ENCODE measurements at regions not wholly inside any gene's neighbourhood (a gene's known extent, or its start where the extent isn't known, plus 50 kb on each side); places are given as distances from the start of the nearest gene placed in this dataset.
"Not testable (repeated sequence)": the region's sequence is repeated elsewhere in the genome, so short reads cannot be mapped to it uniquely, and the experiment has no call there.

GRCh38 chr10:21141946-21142492 lies 244.9 kb upstream of the NEBL start:
- DNase-seq (ENCODE audit: low spot score) = no peak

GRCh38 chr10:21138769-21139340 lies 241.7 kb upstream of the NEBL start:
- no peak for DNase-seq (ENCODE audit: low spot score)

- DNase-seq (ENCODE audit: low spot score) = peak; percentile 68
Measured at GRCh38 chr10:21135023-21135931, 238.2 kb upstream of the NEBL start.

- no peak for DNase-seq (ENCODE audit: low spot score)
Measured at GRCh38 chr10:21134645-21135022, 237.5 kb upstream of the NEBL start.

- no peak for DNase-seq (ENCODE audit: low spot score)
Measured at GRCh38 chr10:21130683-21131442, 233.8 kb upstream of the NEBL start.

GRCh38 chr10:21130108-21130507 lies 233.0 kb upstream of the NEBL start:
- DNase-seq (ENCODE audit: low spot score) = no peak

GRCh38 chr10:21125471-21126228 lies 228.5 kb upstream of the NEBL start:
- DNase-seq (ENCODE audit: low spot score) = no peak

DNA sequence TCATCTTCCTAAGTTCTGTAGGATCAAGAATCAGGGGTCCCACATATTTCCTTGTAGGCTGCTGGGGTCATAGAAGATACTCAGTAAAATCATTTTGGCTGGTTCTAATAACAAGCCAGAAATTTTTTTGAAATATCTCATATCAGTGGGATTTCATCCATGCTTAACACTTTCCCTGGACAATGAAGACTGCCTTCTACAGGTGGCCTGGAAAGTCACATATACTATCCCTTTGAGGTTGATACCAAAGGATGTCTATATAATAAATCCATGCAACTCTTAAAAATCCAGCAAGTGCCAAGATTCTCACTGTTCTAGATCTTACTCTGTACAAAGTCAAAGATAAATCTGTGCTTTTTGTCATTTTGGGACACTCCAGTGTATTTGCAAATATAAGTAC lies 225.8 kb upstream of the NEBL start:
- DNase-seq (ENCODE audit: low spot score) = no peak

DNA sequence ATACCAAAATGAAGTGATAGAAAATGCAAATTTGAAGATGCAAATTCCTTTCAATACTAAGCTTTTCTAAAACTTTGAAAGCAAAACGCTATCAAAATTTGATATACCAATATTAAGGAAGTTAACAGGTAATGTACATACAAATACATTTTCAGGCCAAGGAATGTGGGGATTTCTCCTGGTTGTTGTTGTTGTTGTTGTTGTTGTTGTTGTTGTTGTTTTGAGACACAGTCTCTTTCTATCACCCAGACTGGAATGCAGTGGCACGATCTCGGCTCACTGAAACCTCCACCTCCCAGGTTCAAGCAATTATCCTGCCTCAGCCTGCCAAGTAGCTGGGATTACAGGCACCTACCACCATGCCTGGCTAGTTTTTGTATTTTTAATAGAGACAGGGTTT lies 224.7 kb upstream of the NEBL start:
- DNase-seq (ENCODE audit: low spot score) = not testable (repeated sequence)

- DNase-seq (ENCODE audit: low spot score) = no peak
Measured at GRCh38 chr10:21114683-21115082, 217.6 kb upstream of the NEBL start.

DNA sequence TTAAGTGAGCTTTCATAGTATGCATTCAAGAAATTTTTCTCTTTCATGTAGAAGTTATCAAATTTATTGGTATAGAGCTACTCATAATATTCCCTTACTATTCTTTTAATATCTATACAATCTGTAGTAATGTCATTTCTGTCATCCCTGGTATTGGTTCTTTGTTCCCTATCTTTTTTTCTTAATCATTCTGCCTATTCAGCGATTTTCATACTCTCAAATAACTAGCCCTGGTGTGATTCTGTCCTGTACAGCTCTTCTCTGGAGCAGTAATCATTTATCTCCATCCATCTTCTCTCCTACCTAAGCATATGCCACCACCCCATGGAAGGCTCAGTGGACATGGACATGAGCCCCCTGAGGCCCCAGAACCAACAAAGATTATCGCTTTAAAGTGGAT lies 213.2 kb upstream of the NEBL start:
- no peak for DNase-seq (ENCODE audit: low spot score)

- DNase-seq (ENCODE audit: low spot score) = not testable (repeated sequence)
Measured at GRCh38 chr10:21106931-21107330, 209.8 kb upstream of the NEBL start.

DNA sequence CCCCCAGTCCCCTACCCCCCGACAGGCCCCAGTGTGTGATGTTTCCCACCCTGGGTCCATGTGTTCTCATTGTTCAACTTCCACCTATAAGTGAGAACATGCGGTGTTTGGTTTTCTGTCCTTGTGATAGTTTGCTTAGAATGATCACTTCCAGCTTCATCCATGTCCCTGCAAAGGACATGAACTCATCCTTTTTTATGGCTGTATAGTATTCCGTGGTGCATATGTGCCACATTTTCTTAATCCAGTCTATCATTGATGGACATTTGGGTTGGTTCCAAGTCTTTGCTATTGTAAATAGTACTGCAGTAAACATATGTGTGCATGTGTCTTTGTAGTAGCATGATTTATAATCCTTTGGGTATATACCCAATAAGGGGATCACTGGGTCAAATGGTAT lies 208.2 kb upstream of the NEBL start:
- not testable (repeated sequence) for DNase-seq (ENCODE audit: low spot score)

- peak; percentile 35 for DNase-seq (ENCODE audit: low spot score)
Measured at GRCh38 chr10:21100871-21101514, 203.9 kb upstream of the NEBL start.

DNA sequence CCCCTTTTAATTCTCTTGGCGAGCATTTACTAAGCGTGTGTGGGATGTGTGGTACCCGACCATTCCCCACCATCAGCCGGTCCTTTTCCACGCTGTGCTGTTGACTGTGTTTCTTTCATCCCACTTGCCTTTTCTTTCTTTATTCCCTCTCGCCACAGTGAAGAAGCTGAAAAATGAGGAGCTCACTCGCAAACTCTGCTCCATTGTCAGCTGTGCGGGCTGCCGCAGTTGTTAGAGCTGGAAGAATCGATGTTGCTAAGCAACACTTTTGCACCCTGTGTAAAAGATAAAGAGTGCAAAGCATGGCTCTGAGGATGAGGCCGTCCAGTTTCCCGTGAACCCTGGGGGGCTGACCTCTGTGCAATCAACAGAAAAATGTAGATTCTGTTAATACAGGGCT lies 203.1 kb upstream of the NEBL start:
- no peak for DNase-seq (ENCODE audit: low spot score)

- no peak for DNase-seq (ENCODE audit: low spot score)
Measured at GRCh38 chr10:21099291-21100062, 202.4 kb upstream of the NEBL start.

DNA sequence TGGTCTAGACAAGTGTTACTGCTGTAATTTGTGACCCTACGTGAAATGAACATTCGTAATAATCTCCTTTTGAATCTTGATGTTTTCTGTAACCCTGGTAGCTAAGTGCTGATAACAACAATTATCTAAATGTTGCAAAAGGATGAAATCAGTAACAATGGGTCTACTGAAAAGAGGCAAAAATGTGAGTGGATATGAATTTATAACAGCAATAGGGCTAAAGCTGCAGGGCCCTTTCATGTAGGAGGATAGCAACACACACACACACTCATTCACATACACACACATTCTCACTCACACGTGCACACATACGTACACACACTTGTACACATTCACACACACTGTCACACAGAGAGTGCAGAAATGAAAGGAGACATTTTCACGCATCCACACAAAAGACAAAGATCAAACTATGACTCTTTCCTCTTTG lies 200.8 kb upstream of the NEBL start:
- no peak for DNase-seq (ENCODE audit: low spot score)

- DNase-seq (ENCODE audit: low spot score) = no peak
Measured at GRCh38 chr10:21095494-21096055, 198.5 kb upstream of the NEBL start.

DNA sequence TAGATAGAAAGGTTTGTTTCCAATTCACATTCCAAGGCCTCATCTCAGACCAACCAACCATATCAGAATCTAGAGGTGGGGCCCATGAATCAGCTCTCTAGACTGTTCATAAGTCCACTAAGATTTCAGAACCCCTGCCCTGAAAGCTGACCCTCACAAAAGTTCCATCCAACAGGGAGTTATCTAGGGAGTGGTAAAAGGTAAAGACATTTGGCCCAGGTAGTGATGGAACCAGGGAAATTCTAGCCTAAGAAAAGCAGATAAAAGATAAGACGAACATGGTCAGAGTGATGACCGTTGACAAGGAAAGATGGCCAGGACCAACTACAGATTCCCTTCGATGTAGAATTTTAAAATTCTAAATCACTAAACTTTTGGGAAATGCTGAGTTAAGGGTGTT lies 198.0 kb upstream of the NEBL start:
- DNase-seq (ENCODE audit: low spot score) = no peak

Data from A172 (cell line).